Panc1 (cell line): ENCODE measurements at regions not wholly inside any gene's neighbourhood (a gene's known extent, or its start where the extent isn't known, plus 50 kb on each side); places are given as distances from the start of the nearest gene placed in this dataset.

Experiments
- ATAC-seq: fragments of 200-7000 bp; cut with Tn5 transposase; 2 replicates; pipeline ENCODE4 v1.9.1; 2020; ENCODE audit warnings: mild to moderate bottlenecking, moderate library complexity
- BruUV-seq: library from RNA; stranded (reverse); fragments of 400-500 nt; replicated peaks from 2 replicates; lab custom pipeline; 2021; lab: Mats Ljungman, UMichigan
- CTCF ChIA-PET: fragments of 300-600 bp; sonication (Branson Sonifier 250); formaldehyde crosslinking; loops from one replicate; lab custom pipeline; 2022; ENCODE audit warnings: antibody characterized with exemption; lab: Charles Lee
- POLR2A ChIA-PET: fragments of 300-600 bp; sonication (Branson Sonifier 250); formaldehyde crosslinking; loops from one replicate; lab custom pipeline; 2022; ENCODE audit warnings: antibody characterized with exemption; lab: Charles Lee
- DNase-seq: peaks from one replicate; pipeline ENCODE4 v3.0.0-alpha.2; 2010; ENCODE audit warnings: low read depth, low spot score
- H3K27ac ChIP-seq: 2 replicates; pipeline ENCODE4 v1.5.1; 2011; ENCODE audit warnings: mild to moderate bottlenecking, low read length, inconsistent platforms
- H3K27me3 ChIP-seq: fragments of 200-500 bp; sonication (Bioruptor generic); 2 replicates; pipeline ENCODE4 v1.6.0; 2014; ENCODE audit warnings: low read length, inconsistent platforms; ENCODE audit not compliant: control insufficient read depth, insufficient read depth
- H3K36me3 ChIP-seq: fragments of 200-500 bp; sonication (Bioruptor generic); 2 replicates; pipeline ENCODE4 v1.5.1; 2014; ENCODE audit warnings: inconsistent platforms, mild to moderate bottlenecking, low read length, moderate library complexity; ENCODE audit not compliant: control insufficient read depth, insufficient read depth
- H3K4me1 ChIP-seq: 2 replicates; pipeline ENCODE4 v1.5.1; 2011; ENCODE audit warnings: inconsistent platforms, mild to moderate bottlenecking, low read length, moderate library complexity; ENCODE audit not compliant: control insufficient read depth, insufficient read depth
- H3K4me3 ChIP-seq, 2 experiments: 2 replicates each; pipeline ENCODE4 v1.5.1; 2011 to 2012; ENCODE audit warnings: low read depth in 2 of 2, low read length in 2 of 2, mild to moderate bottlenecking in 2 of 2, inconsistent platforms in 1 of 2, moderate library complexity in 1 of 2
- H3K9me3 ChIP-seq: fragments of 200-500 bp; sonication (Bioruptor generic); 2 replicates; pipeline ENCODE4 v1.5.1; 2014; ENCODE audit warnings: low read depth, mild to moderate bottlenecking, inconsistent platforms, low read length, moderate library complexity; ENCODE audit not compliant: control insufficient read depth, insufficient read depth
- CTCF ChIP-seq: fragments of 450-650 bp; IDR thresholded peaks from 2 replicates; pipeline ENCODE4 v1.5.1; 2017; ENCODE audit warnings: mild to moderate bottlenecking
- POLR2AphosphoS5 ChIP-seq: IDR thresholded peaks from 2 replicates; pipeline ENCODE4 v1.6.1; 2012; ENCODE audit warnings: mild to moderate bottlenecking, low read depth, low read length, moderate library complexity
- REST ChIP-seq, 2 experiments: IDR thresholded peaks; 2 replicates each; pipeline ENCODE4 v1.6.1; 2011 to 2012; ENCODE audit warnings: low read depth in 2 of 2, control low read depth in 1 of 2, low read length in 1 of 2, mild to moderate bottlenecking in 1 of 2, moderate library complexity in 1 of 2; ENCODE audit not compliant: insufficient read depth in 1 of 2
- SIN3A ChIP-seq: IDR thresholded peaks from 2 replicates; pipeline ENCODE4 v1.6.1; 2012; ENCODE audit warnings: low read depth, mild to moderate bottlenecking, low read length, moderate library complexity, borderline replicate concordance; ENCODE audit not compliant: insufficient read depth
- TCF7L2 ChIP-seq: IDR thresholded peaks from 2 replicates; pipeline ENCODE4 v1.6.1; 2011; ENCODE audit warnings: mild to moderate bottlenecking, low read depth, low read length, inconsistent platforms
- in situ Hi-C: cut with HindIII; loops from 2 replicates; pipeline ENCODE4 v1.10.0; 2016; ENCODE audit warnings: low sequenced_read_pairs, low pct_unique_long_range_greater_than_20kb
- intact Hi-C: fragments of 100-400 bp; cut with micrococcal nuclease; formaldehyde crosslinking; loops from one replicate; pipeline ENCODE4 v1.10.0; 2022; ENCODE audit not compliant: unreplicated experiment

GRCh38 chr18:55038162-55038561, 78.9 kb upstream of the CCDC68 start:
- no peaks in the 10 kb centered on the region for H3K27me3 ChIP-seq
- no peaks in the 10 kb centered on the region for H3K9me3 ChIP-seq
- H3K4me3 ChIP-seq = no peak overlapping the region
- in situ Hi-C loops (no loop called here), intact Hi-C loops (no loop called here)
- BruUV-seq = no TSS peak
- ChIA-PET POLR2A (no interaction called here), CTCF (no interaction called here)
- no peak overlapping the region for H3K27ac ChIP-seq
- DNase-seq (no peak), ATAC-seq (no peak)
- no peaks in the 10 kb centered on the region for H3K36me3 ChIP-seq
- no peaks in the 10 kb centered on the region for H3K4me1 ChIP-seq
- TF ChIP-seq CTCF = no peak
- no peak for TF ChIP-seq POLR2AphosphoS5
- TF ChIP-seq REST (IDR thresholded peaks at IDR 0.05; ENCODE audit: insufficient read depth in 1 of 2, low read depth in 2 of 2, low read length in 1 of 2) = no peak
- TF ChIP-seq TCF7L2 = no peak
- TF ChIP-seq SIN3A = no peak

- POLR2A ChIA-PET = no interaction called here
- H3K9me3 ChIP-seq = no peaks in the 10 kb centered on the region
- no peak for ATAC-seq
- intact Hi-C loops = no loop called here
- H3K36me3 ChIP-seq = no peaks in the 10 kb centered on the region
- CTCF ChIA-PET = no interaction called here
- BruUV-seq = no TSS peak
- no peaks in the 10 kb centered on the region for H3K27me3 ChIP-seq
- no peak overlapping the region for H3K4me3 ChIP-seq
- no peak for TF ChIP-seq CTCF
- TF ChIP-seq SIN3A = no peak
- no peak for TF ChIP-seq TCF7L2
- DNase-seq = no peak
- H3K4me1 ChIP-seq = no peaks in the 10 kb centered on the region
- in situ Hi-C loops = no loop called here
- no peak overlapping the region for H3K27ac ChIP-seq
These were observed 75.5 kb upstream of the CCDC68 start for GRCh38 chr18:55034742-55035141.

- BruUV-seq = no TSS peak
- intact Hi-C loops = no loop called here
- H3K27ac ChIP-seq = no peak overlapping the region
- TF ChIP-seq POLR2AphosphoS5 (no peak), TCF7L2 (no peak), SIN3A (no peak), REST (IDR thresholded peaks at IDR 0.05; ENCODE audit: insufficient read depth in 1 of 2, low read depth in 2 of 2, low read length in 1 of 2) (no peak), CTCF (no peak)
- no peaks in the 10 kb centered on the region for H3K4me1 ChIP-seq
- DNase-seq (no peak), ATAC-seq (no peak)
- no peaks in the 10 kb centered on the region for H3K9me3 ChIP-seq
- no peak overlapping the region for H3K4me3 ChIP-seq
- in situ Hi-C loops = no loop called here
- no peaks in the 10 kb centered on the region for H3K36me3 ChIP-seq
- POLR2A ChIA-PET = no interaction called here
- no peaks in the 10 kb centered on the region for H3K27me3 ChIP-seq
- CTCF ChIA-PET = no interaction called here
These were observed 72.7 kb upstream of the CCDC68 start for GRCh38 chr18:55031979-55032378.
